ENCODE measurements at regions not wholly inside any gene's neighbourhood (a gene's known extent, or its start where the extent isn't known, plus 50 kb on each side); places are given as distances from the start of the nearest gene placed in this dataset.
"Not testable (repeated sequence)": the region's sequence is repeated elsewhere in the genome, so short reads cannot be mapped to it uniquely, and the experiment has no call there.

DNA sequence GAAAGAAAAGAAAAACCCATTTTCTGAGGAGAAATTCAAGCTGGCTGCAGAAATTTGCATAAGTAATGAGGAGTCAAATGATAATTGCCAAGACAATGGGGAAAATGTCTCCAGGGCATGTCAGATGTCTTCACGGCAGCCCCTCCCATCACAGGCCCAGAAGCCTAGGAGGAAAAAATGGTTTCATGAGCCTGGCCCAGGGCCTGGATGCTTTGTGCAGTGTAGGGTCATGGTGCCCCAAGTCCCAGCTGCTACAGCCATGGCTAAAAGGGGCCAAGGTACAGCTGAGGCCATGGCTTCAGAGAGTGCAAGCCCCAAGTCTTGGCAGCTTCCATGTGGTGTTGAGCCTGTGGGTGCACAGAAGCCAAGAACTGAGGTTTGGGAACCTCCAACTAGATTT, 283.9 kb upstream of the PREP start:
- not testable (repeated sequence) for DNase-seq

DNA sequence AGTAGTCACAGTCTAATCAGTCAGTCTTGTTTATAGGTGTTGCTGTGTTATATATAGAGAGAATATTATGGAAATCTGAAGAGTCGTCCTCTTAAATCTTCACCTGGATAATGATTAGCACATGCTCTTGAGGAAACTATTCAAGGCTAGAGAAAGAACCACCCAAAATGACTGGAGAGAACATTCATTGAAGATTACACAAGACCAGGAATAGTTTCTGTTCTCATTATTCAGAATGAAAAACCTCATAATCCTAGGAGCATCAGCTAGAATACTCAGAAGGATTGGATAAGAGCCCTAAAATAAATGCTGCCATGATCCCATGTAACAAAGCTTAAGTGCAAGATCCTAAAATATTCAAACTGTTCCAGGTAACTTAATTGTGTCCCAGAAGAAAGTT, 278.2 kb upstream of the PREP start:
- DNase-seq: no peak

DNA sequence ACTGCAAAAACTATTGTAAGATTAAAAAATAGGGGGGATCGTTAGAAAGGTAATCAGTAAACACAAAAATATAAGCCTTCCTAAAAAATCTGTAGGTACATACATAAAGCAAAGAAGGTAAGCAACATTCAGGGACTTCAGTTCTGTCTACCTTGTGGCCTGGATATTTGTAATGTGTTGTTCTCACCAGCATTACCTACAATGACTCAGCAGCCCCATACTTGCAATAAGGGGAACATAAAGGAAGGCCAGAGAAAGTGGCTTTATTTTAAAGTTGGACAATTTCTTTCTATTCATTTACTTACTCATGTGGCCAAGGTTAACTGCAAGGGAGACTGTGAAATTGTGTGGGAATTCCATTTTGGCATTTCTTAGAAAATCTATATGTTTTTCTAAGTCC, 277.2 kb upstream of the PREP start:
- DNase-seq: no peak

DNA sequence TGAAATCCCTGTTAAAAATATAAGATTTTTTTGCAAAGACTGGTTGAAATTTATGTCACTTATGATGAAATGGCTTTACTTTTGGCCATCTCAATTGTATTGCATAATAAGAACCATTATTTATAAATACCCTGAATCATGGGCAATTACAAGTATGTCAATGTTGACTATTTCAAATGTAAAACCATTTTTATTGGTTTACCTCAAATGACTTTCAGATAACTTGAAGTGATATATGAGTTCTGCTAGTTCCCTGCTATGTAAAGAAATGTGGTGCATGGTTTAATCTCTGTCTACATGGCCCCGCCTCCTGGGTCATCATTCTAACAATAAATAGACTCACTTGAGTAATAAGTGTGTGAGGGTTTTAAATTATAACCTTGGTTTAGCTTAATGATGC, 275.6 kb upstream of the PREP start:
- no peak for DNase-seq

DNA sequence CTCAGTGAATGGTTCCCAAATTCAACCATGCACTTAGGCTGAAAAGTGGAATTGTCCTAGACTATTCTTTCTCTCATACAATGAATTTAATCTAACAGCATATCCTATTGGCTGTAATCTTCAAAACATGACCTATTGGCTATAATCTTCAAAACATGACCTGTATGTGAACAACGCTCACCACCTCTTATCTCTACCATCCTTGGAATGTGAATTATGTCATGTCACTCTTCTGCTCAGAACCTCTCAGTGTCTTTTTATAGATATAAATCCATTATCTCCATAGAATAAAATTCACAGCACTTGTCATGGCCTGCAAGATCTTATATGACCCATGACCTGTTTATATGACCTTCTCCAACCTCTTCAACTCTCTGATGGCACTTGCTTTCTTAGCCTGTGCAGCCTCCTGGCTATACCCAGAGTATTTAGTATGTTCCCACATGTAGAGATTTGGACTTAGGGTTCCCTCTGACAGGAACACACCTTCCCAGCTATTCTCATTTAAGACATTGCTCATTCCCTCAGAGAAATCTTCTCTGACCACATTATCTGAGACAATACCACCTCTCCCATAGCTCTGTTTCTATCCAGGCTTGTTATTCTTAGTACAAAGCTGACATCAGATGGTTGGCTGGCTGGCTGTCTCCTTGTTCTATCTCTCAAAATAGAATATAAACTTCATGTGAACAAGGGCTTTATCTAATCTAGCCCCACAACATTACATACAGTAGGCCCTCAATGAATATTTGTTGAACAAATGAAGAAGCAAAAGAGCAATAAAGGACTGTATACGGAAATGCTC, 275.0 kb upstream of the PREP start:
- DNase-seq: no peak

DNA sequence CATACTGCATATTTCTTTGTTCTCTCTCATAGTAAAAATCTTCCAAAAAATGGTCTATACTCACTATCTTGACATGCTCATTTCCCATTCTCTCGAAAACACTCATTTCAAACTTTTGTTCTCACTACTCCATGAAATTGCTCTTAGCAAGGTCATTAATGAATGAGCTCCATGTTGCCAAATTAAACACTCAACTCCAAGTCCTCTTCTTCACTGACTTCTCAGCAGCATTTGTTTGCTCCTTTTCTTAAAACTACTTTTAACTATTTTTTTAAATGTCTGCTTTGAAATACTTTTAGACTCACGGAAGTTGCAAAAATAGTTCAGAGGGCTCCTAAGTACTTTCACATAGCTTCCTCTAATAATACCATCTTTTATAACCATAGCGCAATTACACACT, 274.0 kb upstream of the PREP start:
- DNase-seq: no peak

DNA sequence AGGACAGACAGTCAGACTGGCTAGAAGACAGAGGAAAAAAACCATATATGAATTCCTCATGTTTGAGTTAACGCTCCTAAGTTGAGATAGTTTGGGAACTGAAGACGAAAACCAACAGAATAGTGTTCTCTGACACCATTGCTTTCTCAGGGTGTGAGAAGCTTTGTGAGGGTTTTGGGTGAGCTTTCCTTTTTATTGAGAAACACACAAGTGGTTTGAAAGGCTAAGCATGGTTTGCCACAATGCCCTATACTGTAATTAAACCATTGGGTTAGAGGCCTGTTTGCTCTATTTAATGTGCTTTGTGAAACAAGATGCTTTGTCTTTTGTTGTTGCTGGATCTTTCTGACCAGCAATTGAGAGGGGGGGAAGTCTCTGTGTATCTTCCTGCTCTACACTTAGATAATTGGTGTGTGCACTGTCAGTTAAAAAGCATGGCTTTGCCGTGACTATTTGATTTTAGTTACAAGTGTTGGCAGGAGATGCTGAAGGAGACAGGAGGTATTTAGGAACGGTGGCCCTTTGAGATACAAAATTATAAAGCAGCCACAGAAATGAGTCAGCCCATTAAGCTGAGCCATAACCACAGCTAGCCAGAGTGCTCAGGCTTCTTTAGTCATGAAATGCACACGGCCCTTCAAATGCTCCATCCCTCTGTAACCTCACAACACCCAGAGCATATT, 273.0 kb upstream of the PREP start:
- DNase-seq: no peak

DNA sequence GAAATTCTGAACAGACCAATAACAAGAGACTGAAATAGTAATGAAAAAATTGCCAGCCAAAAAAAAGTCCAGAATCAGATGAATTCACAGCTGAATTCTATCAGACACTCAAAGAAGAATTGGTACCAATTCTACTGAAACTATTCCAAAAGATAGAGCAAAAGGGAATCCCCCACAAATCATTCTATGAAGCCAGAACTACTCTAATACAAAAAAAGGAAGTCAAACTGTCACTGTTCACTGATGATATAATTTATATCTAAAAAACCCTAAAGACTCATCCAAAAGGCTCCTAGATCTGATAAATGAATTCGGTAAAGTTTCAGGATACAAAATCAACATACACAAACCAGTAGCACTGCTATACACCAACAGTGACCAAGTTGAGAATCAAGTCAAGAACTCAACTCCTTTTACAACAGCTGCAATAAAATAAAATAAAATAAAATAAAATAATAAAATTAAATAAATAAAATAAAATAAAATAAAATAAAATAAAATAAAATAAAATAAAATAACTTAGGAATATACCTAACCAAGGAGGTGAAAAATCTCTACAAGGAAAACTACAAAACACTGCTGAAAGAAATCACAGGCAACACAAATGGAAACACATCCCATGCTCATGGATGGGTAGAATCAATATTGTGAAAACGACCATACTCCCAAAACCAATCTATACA, 270.1 kb upstream of the PREP start:
- DNase-seq: not testable (repeated sequence)

DNA sequence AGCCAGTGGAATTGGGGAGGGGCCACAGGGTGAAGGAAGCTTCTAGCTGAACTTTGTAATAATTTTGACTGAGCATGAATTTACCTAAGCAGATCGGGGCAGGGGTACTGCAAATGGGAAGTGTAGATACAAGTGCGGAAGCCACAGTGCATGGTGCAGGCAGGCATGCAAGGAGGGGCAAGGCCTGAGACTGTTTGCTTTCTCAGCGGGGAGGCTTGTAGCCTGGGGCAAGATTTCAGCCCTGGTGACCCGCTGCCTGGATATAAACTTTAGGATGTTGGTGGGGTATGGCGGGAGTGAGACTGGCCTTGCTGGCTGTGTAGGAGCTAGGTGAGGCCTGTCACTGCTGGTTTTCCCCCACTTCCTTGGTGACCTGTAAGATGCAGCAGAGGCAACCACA, 266.4 kb upstream of the PREP start:
- DNase-seq: no peak

DNA sequence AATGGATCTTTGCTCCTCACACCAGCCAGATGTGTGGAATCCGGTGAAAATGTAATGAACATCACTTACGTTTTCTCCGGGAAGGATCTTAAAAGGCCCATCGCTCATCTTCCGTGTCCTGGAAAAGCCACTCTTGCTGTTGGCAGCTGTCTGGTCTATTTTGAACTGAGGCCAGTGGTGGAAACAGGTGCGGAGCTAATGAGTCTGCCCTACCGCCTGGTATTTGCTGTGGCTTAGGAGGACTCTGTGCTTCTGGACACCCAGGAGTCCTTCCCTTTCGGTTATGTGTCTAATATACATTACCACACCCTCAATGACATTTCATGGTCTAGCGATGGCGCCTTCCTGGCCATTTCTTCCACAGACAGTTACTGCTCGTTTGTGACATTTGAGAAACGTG, 264.2 kb upstream of the PREP start:
- no peak for DNase-seq

DNA sequence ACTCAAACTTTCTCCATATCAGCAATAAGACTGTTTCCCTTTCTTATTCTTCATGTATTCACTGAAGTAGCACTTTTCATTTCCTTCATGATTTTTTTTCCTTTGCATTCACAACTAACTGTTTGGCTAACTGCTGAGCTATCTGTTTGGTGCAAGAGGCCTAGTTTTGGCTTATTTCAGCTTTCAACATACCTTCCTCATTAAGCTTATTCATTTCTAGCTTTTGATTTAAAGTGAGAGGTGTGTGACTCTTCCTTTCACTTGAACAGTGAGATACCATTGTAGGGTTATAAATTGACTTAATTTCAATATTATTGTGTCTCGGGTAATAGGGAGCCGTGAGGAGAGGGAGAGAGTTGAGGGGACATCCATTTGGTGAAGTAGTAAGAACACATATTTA, 262.0 kb upstream of the PREP start:
- no peak for DNase-seq

DNA sequence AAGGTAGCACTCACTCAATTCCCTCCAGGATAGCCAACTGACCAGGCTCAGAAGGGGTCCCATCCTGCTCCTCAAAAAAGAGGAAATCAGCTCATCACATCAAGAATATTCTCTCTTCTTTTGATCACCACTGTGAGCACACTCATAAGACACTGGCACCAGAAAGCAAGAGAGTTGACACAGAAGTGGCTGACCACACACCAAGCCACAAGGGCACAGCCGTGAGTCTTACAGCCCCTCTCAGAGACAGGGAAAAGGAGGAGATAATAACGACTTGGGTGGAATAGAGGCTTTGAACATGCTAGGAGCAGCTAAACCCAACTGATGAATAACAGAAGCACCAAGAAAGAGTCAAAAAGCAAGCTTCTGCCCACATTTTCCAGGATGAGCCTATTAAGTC, 249.1 kb upstream of the PREP start:
- no peak for DNase-seq

DNA sequence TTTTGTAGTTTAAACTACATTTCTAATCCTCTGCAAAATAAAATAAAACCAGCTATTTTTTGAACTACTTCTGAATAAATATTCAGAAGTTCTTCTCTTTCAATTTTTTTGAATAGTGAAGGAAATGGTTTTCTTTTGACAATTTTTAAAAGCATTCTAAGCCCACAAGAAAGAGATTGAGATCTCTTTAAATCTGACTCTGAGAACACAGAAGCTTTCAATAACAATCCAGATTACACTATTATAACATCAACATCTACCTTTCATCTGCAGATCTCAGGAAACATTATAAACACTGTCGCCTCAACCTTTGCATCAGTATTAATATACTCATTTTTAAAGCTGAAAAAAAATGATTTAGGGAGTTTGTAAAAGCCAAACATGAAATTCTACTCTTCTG, 247.5 kb upstream of the PREP start:
- no peak for DNase-seq

DNA sequence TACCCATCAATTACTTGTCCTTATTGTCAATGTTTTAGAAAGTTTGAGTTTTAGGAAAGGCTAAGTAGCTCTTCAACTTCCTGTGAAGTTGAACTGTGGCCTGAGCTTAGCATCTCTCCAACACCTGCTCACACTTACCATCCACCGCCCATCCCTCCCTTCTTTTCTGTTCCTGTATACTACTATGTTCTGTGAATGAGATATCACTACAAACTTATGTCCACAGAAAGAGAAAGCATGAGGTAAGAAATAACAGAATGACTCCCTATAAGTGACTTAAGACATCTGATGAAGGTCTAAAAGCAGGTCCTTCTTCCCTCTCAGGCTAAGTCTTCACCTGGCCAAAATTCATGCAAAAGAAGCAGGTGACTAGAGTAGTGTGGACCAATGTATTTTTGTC, 246.3 kb upstream of the PREP start:
- DNase-seq: no peak

DNA sequence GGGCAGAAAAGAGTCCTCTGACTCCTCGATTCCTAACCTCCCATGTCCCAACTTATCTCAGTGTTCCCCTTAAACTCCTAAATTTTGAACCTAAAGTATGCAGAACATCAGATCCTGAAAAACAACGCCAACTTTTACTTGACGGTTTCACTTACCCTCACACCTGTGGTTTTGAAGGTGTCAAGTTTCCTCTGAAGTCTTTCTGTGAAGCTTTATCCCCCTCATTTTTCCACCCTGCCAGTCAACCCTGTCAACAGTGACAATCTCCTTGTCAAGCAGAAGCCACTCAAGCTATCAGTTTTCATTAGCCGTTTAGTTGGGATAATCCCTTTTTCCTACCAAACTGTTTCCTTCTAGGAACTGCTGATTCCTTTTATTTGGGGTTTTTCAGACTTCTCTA, 245.4 kb upstream of the PREP start:
- DNase-seq: no peak

DNA sequence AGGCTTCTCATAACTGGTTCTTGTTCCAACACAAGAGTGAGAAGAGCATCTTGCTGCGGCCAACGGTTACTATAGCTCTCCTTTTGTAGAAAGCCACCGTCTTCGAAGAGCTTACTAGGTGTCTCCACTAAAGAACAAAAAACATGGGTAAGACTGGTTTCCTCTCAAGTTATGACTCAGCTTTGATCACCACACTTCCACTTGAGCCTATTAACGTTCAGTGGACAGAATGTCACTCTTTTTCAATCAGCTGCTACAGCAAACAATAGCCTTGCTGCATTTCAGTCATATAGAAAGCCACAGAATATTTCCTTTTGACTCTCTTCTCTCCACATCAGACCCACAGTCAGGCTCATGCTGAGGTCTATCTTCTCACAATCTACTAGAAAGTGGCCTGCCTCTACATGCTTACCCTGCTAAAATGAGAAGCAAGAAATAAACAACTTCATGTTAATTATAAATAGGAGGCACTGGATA, 243.5 kb upstream of the PREP start:
- no peak for DNase-seq

DNA sequence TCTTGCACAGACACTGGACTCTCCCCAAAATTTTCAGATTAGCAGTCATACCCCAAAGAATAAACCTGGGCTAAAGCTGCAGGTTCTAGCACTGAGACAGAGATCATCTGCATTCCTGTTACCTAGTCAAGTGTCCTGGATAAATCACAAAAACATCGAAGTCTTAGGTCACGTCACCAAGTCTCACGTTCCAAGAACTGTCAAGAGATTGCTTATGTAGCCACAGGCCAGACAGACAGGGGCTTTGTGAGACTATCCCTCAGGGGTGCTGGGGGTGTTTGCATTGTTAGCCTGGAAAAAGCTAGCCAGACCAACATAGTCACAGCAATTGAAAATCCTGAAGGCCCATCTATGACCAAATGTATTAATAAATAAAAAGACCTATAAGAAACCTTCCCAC, 243.1 kb upstream of the PREP start:
- DNase-seq: no peak

DNA sequence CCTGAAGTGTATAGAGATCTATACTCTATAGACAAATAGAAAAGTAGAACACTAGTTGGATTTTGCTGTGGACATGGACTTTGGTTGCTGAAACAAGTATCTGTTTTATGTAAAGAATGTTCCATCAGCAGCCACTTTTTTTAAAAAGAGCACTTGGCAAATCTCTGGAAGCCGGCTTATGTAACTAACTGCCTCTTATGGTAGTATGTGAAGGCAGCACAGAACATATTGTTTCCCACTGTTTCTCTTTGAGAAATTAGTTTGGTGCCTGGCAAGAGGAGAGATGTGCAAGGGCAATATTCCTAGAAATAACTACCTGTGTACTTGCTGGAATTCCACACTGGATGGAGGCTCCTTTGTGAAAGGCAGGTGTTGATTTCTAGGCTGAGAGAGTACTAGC, 242.3 kb upstream of the PREP start:
- DNase-seq: no peak

DNA sequence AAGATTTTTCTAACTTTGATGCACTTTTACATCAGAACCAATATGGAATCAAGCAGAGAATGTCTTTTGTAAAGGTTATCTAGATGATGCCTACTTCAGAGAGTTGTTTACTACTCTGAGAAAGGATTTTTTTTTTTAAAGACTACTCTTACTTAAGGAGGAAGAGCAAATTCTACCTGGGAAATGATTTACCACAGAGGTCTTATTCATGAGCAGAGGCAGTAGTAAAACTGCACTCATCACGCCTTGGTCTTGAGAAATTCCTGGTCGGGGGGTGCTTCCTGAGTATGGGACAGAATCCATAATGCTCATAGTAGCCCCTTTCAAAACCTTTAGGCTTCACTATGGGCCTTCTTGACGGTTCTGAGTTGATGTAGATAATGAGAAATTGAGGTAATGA, 241.8 kb upstream of the PREP start:
- no peak for DNase-seq

DNA sequence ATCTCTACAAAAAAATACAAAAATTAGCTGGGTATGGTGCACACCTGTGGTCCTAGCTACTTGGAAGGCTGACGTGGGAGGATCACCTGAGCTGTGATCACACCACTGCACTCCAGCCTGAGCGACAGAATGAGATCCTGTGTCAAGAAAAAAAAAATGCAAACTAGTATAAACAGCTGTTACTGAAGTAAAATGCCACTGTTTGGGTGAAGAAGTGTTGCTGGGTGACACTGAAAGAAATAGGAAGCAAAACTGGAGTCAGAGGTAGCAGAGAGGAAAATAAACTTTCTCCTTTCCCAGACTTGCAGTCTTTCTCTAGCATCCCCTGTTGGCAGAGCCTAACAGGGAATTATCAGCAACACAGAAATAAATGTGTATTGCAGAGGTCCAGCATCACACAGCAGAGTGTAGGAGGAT, 241.2 kb upstream of the PREP start:
- DNase-seq: no peak

DNA sequence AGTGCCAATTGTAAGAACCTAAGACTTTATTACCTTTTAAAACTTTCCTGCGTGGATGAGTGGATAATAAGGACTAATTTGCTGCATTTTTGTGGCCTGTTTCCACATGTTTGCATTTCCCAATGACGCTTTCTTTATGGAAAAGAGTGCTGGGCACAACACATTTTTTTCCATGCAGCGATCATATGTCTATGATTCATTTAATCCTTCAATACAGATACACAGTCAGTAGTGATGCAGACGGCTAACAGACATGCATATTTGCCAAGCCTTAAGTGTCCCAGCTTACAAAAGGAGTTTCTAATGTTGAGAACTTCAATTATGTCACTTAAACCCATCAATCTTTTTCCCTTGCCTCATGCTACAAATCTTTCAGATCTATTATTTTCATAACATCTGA, 239.8 kb upstream of the PREP start:
- DNase-seq: no peak

DNA sequence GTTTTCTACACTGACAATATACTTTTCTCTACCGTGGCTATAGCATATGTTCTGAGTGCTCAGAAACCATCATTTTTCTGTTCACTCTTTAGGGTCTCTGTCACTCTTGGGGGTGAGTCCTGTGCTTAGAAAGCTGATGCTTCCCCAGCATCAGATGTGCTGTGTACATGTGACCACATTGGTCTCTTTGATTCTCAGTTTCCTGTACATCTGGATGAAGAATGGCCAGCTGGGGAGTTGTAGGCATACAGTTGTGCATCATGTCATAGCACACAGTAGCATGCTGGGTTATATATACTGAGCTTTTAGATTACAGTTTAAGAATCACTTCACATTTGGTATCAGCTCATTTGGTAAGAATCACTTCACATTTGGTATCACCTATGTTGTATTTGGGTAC, 238.6 kb upstream of the PREP start:
- DNase-seq: no peak

DNA sequence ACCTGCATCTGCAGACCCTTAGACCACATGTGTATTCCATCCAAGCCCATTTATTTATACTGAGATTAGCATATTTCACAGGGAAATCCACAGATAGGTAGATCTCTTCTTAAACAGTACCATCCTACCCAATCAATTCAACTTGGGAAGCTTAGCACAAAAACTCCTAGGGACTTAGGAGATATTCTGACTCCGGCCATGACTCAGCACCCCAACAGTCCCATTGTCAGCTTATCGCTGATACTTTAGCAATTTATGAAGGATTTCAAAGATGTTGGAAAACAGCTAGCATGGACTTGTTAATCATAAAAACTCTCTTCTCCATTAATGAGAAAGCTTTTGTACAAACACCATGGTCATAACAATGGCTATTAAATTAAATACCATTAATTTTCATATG, 236.2 kb upstream of the PREP start:
- DNase-seq: no peak

DNA sequence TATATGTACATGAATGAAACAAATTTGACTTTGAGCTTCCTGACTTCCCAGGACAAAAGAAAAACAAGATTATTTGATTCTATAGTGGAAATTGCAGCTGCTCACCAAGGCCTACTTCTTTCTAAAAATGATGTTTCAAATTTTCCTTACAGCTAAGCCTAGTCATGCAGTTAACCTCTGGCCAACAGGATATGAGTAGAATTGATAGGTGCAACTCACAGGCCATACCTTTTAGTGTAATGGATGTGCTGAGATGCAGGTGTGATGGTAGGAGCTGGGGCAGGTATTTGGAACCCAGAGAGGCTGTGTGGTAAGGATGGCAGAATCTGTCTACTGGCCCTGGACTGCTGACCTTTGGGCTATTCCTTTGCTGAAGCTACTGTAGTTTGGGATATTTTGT, 230.9 kb upstream of the PREP start:
- DNase-seq: no peak

Data from activated CD4-positive, alpha-beta T cell treated with anti-CD3 and anti-CD28 coated beads for 1 hour (primary cell).